HG03521 (cell line): ENCODE measurements at regions not wholly inside any gene's neighbourhood (a gene's known extent, or its start where the extent isn't known, plus 50 kb on each side); places are given as distances from the start of the nearest gene placed in this dataset.
"Not testable (repeated sequence)": the region's sequence is repeated elsewhere in the genome, so short reads cannot be mapped to it uniquely, and the experiment has no call there.

Experiments
- ATAC-seq: cut with Tn5 transposase; IDR thresholded peaks from one replicate; pipeline ENCODE4 v1.9.1; 2021; ENCODE audit warnings: mild to moderate bottlenecking, moderate library complexity; ENCODE audit not compliant: unreplicated experiment

DNA sequence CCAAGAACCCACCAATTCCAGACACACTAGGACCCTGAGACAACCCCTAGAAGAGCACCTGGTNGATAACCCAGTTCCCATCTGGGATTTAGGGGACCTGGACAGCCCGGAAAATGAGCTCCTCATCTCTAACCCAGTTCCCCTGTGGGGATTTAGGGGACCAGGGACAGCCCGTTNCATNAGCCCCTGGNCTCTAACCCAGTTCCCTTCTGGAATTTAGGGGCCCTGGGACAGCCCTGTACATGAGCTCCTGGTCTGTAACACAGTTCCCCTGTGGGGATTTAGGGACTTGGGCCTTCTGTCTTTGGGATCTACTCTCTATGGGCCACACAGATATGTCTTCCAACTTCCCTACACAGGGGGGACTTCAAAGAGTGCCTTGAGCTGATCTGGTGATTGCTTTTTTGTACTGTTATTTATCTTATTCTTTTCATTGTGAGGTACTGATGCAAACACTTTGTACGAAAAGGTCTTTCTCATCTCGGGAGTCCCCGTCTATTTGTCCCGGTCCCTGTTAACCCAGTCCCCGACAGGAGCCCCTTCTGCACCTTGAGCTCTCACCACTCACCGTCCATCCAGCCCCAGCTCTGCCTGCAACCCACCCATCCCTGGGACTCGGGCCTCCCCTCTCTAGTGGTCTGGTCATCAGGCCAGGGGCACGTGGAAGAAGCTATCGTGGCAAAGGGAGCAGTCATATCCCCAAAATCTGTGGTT lies 58.2 kb upstream of the PLCXD1 start:
- not testable (repeated sequence) for ATAC-seq

DNA sequence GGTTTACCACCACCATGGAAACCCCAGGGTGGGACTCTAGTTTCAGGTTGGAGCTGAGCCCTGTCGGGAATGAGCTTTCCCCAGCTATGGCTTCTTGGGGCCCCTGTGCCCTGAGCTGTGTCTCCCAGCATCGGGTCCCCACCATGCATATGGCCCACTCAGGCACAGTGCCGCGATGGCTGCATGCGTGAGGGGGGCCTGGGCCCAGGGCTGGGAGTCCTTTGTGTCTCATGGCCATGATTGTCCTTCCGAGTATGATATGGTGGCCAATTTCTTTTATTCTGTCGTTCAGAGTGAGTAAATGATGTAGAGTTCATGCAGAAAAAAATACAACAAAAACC lies 57.7 kb upstream of the PLCXD1 start:
- not testable (repeated sequence) for ATAC-seq

GRCh38 chrX:226474-227164 lies 54.6 kb upstream of the PLCXD1 start:
- peak; percentile 67 for ATAC-seq

GRCh38 chrX:227396-227795 lies 53.8 kb upstream of the PLCXD1 start:
- not testable (repeated sequence) for ATAC-seq
